HG03108 (cell line): ENCODE measurements at regions not wholly inside any gene's neighbourhood (a gene's known extent, or its start where the extent isn't known, plus 50 kb on each side); places are given as distances from the start of the nearest gene placed in this dataset.

Experiments used
- ATAC-seq: cut with Tn5 transposase; IDR thresholded peaks from one replicate; pipeline ENCODE4 v1.9.1; 2021; ENCODE audit warnings: moderate library complexity; ENCODE audit not compliant: unreplicated experiment

DNA sequence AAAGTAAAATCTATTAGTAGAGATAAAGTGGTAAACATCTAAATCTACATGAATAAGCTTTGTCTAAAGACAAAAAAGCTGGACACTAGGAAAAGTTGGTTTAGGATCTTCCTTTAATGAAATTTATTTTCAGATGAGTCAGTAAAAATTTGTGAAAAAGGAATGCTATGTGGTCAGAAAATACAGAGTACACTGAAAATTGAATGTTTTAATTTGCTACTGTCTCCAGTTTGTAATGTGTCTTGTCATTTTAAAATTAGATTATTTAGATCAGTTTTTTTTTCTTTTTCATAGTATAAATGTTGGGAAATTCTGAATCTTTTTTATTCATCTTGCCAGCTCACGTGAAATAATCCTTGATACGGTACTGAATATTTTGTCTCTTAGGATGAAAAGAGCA, 56.9 kb downstream of the SLITRK6 start:
- no peak for ATAC-seq

DNA sequence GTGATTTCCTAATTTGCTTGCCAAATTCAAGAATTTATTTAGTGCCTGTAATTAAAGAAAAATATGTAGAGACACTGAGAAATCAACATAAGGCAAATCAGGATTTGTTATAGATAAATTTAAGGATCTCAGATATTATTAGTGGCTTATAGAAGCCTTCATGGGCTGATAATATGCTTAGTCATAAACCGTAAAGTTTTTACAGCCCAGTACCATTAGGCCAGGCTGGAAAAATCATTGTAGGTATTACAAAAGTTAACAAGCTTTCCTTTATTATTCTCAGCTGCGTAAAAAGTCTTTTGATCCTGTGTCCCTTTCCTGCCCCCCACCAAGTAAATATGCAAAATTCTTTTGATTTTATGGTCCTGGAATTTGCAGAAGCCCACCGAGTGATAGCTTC, 58.2 kb downstream of the SLITRK6 start:
- no peak for ATAC-seq

DNA sequence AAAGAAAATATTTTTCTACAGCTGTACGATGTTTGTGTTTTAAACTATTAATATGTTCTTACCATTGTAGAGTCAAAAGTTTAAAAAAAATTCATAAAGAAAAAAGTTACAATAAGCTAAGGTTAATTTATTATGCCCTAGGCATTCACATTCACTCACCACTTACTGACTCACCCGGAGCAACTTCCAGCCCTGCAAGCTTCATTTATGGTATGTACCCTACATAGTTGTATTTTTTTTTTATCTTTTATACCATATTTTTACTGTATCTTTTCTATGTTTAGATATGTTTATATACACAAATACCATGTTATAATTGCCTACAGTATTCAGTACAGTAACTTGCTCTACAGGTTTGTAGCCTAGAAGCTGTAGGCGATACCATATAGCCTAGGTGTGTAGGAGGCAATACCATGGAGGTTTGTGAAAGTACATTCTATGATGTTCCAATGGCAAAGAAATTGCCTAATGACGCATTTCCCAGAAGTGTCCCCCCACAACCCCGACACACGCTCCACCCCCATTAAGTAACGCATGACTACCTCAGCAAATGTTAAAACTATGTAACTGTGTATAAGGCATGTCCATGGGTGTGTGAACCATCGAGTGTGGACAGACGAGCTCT, 60.4 kb downstream of the SLITRK6 start:
- ATAC-seq = no peak

DNA sequence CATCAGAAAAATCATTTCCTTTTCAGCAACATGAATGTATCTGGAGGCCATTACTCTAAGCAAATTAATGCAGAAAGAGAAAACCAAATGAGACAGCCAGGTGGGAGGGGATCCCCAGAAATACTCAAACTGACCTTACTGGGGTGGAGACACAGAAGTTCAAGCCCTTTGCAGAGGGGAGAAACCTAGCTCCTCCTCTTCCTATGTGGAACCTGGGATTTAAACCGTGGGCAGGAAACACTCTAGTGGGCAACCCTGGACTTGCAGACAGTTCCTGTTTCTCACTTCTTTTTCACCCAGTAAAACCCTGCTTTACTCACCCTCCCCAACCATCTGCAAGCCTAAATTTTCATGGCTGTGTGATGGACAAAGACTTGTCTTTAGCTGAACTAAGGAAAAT, 61.3 kb downstream of the SLITRK6 start:
- ATAC-seq = no peak

DNA sequence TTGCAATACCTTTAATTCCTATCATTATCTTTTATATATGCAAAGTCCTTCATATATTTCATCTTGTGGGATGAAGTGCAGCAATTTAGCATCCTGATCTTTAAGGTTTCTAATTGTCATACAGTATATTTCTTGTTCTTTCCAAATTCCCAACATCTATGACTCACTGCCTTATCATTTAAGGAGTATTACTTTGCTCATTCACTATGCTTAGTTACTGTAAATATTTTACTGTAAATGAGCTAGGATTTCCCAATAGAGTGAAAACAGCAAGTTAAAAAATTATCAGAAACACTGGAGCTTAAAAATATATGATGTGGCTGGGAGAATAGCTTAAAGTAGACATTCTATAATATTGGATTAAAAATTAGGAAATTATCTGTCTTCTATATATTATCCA, 69.9 kb downstream of the SLITRK6 start:
- ATAC-seq = no peak

DNA sequence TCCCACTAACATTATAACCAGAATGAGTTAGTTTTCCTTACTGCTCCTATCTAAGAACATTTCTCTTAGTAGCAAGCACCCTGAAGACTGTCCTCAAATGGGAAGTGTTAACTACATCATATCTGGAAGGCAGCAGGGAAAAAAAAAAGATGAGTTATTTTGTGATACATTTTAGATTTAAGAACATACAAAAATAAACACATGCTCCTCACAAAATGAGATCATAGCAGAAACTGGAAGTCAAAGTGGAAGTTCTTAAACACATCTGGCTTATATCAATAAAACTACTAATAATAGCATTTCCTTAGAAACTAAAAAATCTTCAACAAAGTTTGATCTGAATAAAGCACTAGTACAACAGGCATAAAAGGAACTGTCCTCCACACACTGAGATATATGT, 70.4 kb downstream of the SLITRK6 start:
- ATAC-seq = no peak

DNA sequence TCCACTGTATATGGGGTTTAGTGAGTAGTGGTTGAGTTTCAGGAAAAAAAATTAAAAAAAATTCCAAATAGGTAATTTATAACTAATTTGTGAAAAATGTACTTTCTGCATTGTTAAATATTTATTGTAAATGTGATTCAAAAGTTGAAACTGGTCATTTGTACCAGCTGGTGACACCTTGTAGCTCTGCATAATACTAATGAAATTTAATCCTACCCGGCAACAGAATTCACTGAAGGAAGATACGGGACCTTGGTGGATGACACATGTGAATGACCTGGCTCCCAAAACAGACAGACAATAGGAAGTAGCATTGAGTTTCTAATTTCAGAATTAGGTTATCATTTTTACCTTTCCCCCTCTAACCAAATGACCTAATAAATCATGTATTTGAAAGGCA, 73.8 kb downstream of the SLITRK6 start:
- no peak for ATAC-seq

DNA sequence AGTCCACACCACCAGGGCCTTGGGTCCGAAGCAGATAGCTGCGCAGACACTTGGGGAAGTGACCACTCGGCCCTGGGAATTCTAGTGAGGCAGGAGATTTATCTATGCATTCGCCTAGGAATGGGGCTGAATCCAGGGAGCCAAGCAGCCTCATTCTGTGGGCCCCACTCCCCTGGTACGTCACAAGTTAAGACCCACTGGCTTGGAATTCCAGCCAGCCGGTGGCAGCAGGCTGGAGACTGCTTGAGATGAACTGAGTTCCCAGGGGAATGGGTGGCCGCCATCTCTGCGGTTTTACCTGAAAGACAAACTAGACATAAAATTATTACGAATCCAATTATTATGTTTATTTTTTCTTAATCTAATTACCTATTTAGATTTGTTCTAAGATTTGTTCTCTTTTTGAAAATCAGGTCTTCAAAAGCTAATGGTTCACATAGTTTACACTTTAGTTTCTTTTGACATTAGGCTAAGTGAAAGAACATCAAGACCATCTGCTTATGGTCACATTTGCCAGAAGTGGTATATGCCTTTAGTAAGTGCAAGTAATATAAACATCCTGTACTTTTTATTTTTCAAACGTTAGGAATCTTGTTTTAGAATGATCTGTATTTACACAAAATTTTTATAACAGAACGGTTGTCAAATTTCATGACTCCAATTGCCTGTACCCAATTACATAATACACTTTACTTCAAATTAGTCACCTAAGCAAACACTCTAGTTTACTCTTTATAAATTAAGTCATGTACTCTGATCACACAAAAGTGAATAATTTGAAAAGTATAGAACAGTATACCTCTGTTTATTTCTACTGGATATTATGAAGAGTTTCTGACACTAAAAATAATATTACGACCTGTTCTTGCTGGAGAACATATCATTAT, 74.4 kb downstream of the SLITRK6 start:
- no peak for ATAC-seq

DNA sequence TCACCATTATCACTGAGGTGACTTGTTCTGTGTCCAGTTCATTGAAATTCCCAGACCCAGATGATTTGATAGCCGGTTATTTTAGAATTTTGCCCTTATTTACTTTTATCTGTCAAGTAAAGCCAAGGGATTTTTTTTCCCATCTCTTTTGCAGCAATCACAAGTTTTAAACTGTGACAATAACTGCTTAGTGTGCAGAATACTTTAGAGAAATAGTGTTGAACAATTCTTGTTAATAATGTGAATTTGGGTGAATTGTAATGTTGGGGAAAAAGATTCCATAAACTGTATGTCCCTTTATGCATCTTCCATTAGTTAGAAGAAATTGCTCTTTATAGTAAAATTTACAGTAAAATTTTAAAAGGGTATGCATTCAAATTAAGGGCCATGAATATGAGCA, 79.5 kb downstream of the SLITRK6 start:
- no peak for ATAC-seq

DNA sequence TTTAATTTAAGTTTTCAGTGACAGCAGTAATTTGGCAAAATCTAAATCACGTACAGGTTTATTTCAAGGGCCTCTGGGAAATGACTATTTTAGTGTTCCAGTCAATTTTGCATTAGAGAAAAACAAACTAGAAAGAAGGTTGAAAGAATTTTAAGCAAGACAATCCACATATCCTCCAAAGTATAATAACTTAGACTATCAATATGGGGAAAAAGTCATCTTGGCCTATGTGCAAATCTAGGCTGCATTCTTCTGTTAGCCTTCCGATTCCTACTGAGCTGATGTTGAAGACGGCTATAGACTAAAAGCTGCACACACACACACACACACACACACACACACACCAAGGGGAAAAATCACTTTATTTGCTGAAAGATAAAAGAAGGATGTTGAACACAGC, 81.3 kb downstream of the SLITRK6 start:
- no peak for ATAC-seq

DNA sequence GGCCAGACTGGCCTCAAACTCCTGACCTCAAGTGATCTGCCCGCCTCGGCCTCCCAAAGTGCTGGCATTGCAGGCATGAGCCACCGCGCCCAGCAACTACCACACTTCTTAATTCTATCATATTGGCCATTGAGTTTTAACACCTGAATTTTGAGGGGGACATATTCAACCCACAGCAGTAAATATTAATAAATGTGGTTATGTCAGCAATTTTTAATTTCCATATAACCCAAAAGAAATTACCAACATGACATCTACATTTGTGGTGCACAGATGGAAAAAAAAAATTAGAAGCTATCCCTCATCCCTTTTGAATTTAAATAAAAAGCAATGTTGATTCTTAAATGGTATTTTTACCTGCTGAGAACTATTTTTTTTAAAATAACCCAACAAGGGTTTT, 88.7 kb downstream of the SLITRK6 start:
- no peak for ATAC-seq

DNA sequence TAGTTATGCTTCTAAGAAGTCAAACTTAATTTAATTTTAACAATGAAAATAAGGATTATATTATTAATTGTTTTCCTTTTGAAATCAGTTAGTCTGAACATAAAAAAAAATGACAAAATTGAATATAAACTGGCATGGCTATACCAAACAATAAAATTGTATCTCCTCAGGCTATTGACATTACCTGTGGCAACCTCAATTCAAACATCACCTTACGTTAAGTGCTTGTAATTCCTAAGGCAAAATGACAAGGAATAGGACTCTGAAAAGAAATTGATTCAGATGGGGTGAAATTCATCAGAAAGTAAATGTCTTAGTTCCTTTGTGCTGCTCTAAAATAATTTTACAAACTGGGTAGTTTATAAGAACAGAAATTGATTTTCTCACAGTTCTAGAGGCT, 89.5 kb downstream of the SLITRK6 start:
- ATAC-seq = no peak

DNA sequence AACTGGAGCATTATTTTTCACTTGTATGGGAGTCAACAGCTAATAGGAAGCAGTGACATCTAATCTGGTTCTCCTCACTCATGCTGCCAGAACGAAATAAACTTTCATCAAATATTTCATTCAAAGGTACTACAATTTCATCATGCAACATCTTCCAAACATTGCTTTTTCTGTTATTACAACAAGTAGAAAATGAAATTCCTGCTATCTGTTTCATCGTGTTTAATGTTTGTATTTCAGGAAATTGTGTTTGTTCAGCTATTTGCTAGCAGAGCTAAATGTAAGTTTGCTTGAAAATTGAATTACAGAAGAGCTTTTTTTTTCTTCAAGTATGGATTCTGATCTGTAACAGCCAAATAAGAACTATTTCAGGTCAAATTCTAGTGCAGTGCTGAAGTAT, 90.1 kb downstream of the SLITRK6 start:
- ATAC-seq = no peak

DNA sequence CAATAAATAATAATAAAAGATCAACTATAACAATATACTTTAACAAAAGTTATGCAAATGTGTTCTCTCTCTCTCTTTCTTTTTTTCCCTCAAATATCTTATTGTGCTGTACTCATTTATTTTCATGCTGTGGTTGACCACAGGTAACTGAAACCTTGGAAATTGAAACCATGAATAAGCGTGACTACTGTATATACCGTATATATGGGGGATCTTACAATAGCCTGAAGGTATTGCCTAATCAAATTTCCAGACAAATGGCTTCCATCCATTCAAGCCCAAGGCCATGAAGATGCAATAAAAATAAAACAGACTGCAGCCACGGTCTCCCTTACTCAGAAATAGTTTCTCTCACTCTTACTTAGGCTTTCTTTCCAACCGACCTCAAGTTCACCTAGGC, 98.3 kb downstream of the SLITRK6 start:
- ATAC-seq = no peak

DNA sequence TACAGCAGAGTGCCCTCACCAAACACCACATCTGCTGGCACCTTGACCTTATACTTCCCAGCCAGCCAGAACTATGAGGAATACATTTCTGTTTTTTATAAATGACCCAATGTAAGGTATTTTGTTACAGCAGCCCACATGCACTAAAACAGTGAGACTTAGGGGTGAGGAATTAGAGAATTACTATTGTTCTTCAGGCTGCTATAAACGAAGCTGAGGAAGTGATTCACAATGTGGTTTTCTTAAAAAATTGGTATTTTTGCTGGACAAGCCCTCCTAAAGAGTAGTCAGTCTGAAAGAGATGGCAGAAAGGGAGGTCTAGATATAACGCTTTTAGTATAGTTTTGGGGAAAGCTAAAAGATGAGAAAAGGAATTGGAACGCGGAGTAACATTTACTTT, 101.0 kb downstream of the SLITRK6 start:
- no peak for ATAC-seq

DNA sequence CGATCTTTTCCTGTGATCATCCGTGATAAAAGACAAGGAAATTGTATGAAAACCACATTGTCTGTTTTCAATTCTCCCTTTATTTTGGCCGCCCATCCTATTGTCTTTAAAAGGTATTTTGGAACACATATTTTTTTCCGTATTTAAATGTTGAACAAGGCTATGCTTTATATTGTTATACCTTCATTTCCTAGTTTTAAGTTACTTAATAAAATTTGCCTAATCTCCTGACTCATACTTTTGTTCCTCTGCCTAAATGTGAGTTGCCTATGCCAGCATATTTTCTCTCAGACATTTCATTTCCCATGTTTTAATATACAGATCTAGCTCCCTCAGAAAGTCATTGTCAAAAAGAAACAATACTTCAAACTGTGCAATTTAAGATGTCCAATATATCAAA, 104.2 kb downstream of the SLITRK6 start:
- no peak for ATAC-seq

DNA sequence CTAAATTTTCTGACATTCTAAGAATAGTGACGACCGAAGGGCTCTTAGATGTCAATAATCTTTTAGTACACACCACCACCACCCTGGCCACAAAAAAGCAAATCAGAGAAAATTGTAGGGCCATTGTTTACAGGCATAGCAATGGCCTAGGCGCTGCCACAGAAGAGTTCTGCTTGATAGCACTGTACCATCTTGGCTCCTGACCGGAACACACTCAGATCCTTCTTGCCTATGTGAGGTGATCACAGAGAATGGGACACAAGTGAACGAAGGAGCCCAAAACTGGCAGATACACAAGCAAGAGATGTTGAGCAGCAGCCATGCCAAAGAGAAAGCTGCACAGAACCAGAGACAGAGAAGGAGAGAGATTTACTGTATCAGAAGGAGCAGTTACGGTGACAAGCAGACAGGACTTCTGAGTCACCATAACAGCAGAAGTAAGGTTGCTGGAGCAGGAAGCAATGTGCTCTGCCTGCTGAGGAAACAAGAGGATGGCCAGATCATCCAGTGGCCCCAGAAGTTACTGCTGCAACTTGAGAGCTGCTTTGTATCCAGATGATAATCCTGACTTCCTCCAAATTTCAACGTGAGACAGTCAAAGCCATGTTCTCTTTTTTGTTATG, 105.2 kb downstream of the SLITRK6 start:
- no peak for ATAC-seq

DNA sequence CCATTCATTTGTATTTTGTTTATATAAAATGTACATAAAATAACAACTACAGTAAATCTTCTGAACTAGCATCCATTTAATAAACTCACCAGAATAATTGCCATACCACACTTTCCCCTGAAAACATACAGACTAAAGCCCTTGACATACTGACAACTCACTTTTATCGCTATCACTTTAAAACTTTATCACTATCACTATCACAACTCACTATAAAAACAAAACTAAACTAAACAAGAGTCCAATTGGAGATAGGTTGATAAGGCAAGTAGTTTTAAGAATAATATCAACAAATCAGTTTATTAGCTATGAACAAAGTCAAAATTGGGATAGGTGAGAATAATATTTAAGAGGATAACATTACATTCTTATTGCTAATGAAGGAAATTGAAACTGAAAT, 108.9 kb downstream of the SLITRK6 start:
- ATAC-seq = no peak

DNA sequence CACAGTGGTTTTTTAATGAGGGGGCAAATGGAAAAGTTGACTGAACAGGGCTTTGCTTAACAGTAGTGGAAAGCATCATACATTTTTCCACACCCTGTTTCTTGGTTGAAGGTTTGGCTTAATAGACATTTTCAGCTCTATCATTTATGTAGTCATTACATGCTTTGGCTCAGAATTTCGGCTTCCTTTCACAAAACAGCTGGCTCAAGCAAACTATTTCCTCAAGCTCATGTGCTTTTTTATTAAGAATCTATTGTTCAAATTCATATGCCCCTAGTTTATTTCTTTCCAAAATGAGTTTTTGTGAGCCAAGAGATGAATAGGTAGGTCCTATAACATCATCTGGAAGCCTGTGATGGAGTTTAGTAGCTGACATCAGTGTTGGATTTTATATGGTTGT, 113.8 kb downstream of the SLITRK6 start:
- ATAC-seq = no peak

DNA sequence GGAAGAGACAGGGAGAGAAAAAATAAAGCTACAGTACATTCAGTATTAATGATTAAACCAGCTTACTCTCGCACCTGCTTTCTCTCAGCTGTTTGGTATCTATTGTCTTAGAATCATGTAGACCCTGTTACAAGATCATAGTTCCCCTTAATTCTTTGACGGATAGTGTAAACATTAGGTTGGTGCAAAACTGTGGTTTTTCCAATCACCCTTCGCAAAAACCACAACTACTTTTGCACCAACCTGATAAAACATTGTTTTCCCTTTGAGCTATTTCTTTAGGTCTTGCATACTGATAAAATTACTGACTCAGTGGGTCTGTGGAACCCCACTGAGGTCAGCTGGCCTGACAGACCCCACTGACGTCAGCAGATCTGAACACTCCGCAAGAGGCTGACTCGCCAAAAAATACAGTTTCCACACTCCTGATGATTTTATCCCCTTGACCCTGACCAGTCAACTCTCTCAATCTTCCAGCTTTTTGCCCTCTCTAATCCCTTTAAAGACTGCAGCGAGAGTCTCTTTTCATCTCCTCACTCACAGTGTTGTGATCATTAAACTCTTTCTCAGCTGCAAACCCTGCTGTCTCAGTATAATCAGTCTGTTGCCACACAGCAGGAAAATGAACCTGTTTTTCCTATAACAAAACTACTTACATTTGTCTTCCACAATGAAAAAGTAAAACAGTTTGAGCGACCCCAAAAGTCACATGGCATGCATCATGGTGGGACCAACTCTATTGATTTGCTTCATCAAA, 123.9 kb downstream of the SLITRK6 start:
- no peak for ATAC-seq

DNA sequence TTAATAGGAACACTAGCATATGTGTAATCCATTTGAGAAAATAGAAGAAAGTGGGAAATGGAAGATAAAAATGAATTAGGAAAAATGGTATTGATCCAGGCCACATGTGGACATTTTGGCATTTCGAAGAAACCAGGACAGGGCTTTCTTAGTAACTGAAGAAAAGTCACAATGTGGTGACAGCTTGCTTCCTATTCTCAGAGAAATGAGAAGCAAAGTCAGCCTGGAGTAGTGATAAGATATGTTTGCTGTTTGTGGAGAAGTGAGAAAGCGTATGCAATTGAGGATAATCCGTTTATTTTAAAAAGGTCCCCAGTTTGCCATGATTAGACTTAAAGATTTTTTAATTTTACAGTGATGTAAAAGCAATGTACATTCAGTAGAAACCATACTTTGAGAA, 127.9 kb downstream of the SLITRK6 start:
- no peak for ATAC-seq

DNA sequence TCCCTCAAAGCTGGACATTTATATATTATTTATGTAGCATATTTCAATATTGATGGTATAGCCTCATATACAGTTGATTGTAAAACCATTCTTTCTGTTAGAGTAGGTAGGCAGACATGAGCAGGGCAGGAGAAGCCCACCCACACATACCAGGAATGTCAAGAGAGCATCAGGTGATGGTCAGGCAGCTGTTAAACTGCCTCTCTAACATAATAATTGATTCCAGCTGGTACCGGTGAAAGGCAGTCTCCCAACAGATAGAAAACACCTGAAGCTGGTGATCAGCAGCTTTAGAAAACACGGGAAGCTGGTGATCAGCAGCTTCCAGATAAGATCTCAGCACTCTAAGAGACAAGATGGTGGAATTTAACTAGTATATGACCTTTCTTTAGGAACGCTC, 132.9 kb downstream of the SLITRK6 start:
- ATAC-seq = no peak
